BE2C (cell line): ENCODE measurements at regions not wholly inside any gene's neighbourhood (a gene's known extent, or its start where the extent isn't known, plus 50 kb on each side); places are given as distances from the start of the nearest gene placed in this dataset.
"Not testable (repeated sequence)": the region's sequence is repeated elsewhere in the genome, so short reads cannot be mapped to it uniquely, and the experiment has no call there.

Experiments used
- DNase-seq: peaks from one replicate; pipeline ENCODE4 v3.0.0-alpha.2; 2020
- H3K27me3 ChIP-seq: fragments of 250-450 bp; sonication (Bioruptor Pico); 2 replicates; pipeline ENCODE4 v1.5.1; 2020; ENCODE audit warnings: mild to moderate bottlenecking
- H3K36me3 ChIP-seq: fragments of 250-450 bp; sonication (Bioruptor Pico); 2 replicates; pipeline ENCODE4 v1.5.1; 2020; ENCODE audit warnings: mild to moderate bottlenecking
- H3K4me1 ChIP-seq: fragments of 250-450 bp; sonication (Bioruptor Pico); 2 replicates; pipeline ENCODE4 v1.5.1; 2020
- H3K4me3 ChIP-seq: 2 replicates; pipeline ENCODE4 v1.5.1; 2011; ENCODE audit warnings: low read depth, low read length
- H3K9me3 ChIP-seq: fragments of 250-450 bp; sonication (Bioruptor Pico); 2 replicates; pipeline ENCODE4 v1.5.1; 2020
- CTCF ChIP-seq: IDR thresholded peaks from 2 replicates; pipeline ENCODE4 v1.5.1; 2012; ENCODE audit warnings: mild to moderate bottlenecking, low read depth, low read length

DNA sequence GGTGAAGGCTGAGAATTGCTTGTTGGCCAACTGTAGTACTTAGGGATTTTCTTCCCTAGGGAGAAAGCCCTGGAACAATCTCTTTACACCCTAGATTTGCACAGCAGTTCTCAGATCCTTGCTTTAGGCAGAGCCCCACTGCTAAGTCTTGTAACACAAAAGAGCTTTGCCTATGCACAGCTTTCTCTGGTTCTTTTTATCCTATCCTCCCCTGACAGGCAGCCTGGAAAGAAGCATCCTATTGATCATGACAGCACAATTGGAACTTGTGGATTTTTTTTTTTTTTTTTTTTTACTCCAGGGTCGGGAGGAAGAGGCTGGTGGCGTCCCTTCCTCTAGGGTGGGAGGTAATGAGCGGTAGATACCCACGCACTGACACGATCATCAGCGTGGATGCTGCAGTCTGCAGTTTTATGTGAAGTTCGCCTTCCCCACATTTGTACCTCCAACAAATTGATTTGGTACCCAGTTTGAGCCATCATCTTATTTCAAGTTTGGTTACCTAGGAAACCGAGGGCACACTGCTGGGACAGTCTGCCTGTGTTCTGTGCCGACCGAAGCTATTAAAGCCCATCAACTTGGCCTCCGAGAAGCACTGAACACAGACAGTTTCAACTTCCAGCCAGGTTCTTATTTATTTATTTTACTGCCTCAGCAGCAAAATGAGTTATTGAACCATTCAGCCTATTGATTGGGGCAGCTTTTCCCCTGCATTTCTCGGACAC is 110.1 kb downstream of the NRN1 start:
- no peak for DNase-seq
- H3K36me3 ChIP-seq, result no peaks in the 10 kb centered on the region
- TF ChIP-seq CTCF, result no peak
- H3K4me1 ChIP-seq, result no peaks in the 10 kb centered on the region
- no peak overlapping the region for H3K4me3 ChIP-seq
- no peaks in the 10 kb centered on the region for H3K27me3 ChIP-seq
- no peaks in the 10 kb centered on the region for H3K9me3 ChIP-seq

- TF ChIP-seq CTCF, result no peak
Observed at GRCh38 chr6:5894357-5894756, 112.4 kb downstream of the NRN1 start.

GRCh38 chr6:5893295-5893694 is 113.4 kb downstream of the NRN1 start:
- Histone ChIP-seq H3K4me3 (no peak overlapping the region), H3K27me3 (no peaks in the 10 kb centered on the region), H3K4me1 (no peaks in the 10 kb centered on the region), H3K36me3 (no peaks in the 10 kb centered on the region), H3K9me3 (no peaks in the 10 kb centered on the region)
- no peak for TF ChIP-seq CTCF
- DNase-seq, result no peak

More at GRCh38 chr6:5894357-5894756, 112.4 kb downstream of the NRN1 start:
- H3K4me1 ChIP-seq, result no peaks in the 10 kb centered on the region
- H3K9me3 ChIP-seq, result no peaks in the 10 kb centered on the region
- no peak overlapping the region for H3K4me3 ChIP-seq
- no peaks in the 10 kb centered on the region for H3K27me3 ChIP-seq
- DNase-seq, result no peak
- no peaks in the 10 kb centered on the region for H3K36me3 ChIP-seq

GRCh38 chr6:5892669-5893068 is 114.1 kb downstream of the NRN1 start:
- Histone ChIP-seq H3K36me3 (no peaks in the 10 kb centered on the region), H3K4me1 (no peaks in the 10 kb centered on the region), H3K27me3 (no peaks in the 10 kb centered on the region), H3K9me3 (no peaks in the 10 kb centered on the region), H3K4me3 (peak overlapping the region; percentile 38)
- TF ChIP-seq CTCF, result no peak
- no peak for DNase-seq

DNA sequence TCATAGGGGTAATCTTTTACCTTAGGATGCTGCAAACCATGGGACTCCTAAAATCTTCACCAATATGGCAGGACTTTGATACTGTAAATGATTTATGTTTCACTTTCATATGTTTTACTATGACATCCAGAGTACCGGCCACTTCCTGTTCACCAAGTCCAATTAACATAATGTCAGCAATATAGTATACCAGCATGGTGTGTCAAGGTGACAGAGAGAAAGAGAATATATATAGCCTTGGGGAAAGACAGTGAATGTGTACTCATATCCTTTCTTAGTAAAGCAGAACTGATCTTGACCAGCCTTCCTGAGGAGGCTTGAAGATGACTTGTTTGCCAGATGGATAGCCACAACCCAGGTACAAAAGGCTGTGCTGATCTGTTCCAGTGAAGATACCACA is 127.9 kb downstream of the NRN1 start:
- Histone ChIP-seq H3K4me3 (no peak overlapping the region), H3K36me3 (no peaks in the 10 kb centered on the region), H3K27me3 (no peaks in the 10 kb centered on the region), H3K9me3 (no peaks in the 10 kb centered on the region), H3K4me1 (no peaks in the 10 kb centered on the region)
- DNase-seq, result no peak
- no peak for TF ChIP-seq CTCF

- Histone ChIP-seq H3K4me3 (no peak overlapping the region), H3K4me1 (no peaks in the 10 kb centered on the region), H3K27me3 (no peaks in the 10 kb centered on the region; the same call in 1 of the 2 replicates), H3K9me3 (no peaks in the 10 kb centered on the region), H3K36me3 (no peaks in the 10 kb centered on the region)
- no peak for DNase-seq
- TF ChIP-seq CTCF, result no peak
Observed at GRCh38 chr6:5876076-5876475, 130.6 kb downstream of the NRN1 start.

- not testable (repeated sequence) for H3K4me1 ChIP-seq, DNase-seq, H3K9me3 ChIP-seq, H3K36me3 ChIP-seq, H3K27me3 ChIP-seq, H3K4me3 ChIP-seq
Observed at GRCh38 chr6:5873976-5874375, 132.7 kb downstream of the NRN1 start.
